ENCODE measurements at regions not wholly inside any gene's neighbourhood (a gene's known extent, or its start where the extent isn't known, plus 50 kb on each side); places are given as distances from the start of the nearest gene placed in this dataset.

DNA sequence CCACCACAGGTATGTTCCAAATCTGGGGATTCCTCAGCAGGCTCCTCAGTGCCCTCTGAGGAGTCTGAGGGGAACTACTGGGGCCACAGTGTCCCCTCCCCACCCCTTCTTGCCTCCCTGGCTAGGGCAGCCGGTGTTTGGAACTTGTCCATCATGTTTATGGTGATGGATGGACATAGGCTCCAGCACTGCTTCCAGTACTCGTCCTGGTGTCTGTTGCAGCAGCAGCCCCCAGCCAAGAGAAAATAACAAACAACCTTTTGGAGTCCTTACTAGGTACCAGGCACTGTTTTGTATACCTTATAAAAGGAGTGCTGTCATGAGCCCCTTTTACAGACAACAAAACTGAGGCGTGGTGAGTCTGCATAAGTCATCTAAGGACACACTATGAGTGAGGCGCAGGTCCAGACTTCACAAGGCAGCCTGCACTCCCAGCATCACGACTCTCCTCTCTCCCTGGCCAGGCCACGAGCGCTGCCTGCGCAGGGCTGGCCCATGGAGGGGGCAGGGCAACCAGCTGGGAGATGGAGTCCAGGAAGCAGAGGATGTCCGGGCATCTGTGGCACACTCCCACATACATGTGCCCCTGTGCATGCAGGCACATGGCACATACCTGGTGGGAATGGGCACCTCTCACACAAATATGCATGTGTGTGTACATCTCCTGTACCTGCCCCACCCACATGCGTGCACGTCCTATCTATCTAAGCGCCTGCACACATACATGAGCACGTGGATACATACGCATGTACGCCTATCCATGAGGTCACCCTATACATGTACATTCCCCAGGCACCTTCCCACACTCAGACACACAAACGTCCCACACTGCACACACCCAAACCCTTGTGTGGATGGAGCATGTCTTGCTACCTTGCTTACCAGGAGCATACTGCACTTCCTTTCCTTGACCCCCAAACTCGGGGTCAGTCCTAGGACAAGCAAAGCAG, 152.7 kb downstream of the VEGFA start:
- Histone ChIP-seq H3K9ac (ENCODE audit: low read length) (no peak overlapping the region), H3K4me2 (replicated peaks; ENCODE audit: low read depth, low read length, poor library complexity, severe bottlenecking) (no peak overlapping the region), H3K36me3 (replicated peaks in 1 of 2; ENCODE audit: control extremely low read depth in 1 of 2, control insufficient read depth in 1 of 2, extremely low read depth in 1 of 2, insufficient read depth in 2 of 2, low read length in 1 of 2) (no peaks in the 10 kb centered on the region), H4K20me1 (ENCODE audit: control insufficient read depth, insufficient read depth, low read length, poor library complexity, severe bottlenecking) (no peaks in the 10 kb centered on the region), H2AFZ (ENCODE audit: insufficient read depth, low read depth, low read length, poor library complexity, severe bottlenecking) (no peak overlapping the region), H3K4me3 (ENCODE audit: control extremely low read depth in 1 of 5, extremely low read depth in 1 of 5, insufficient read depth in 1 of 5, low read depth in 2 of 5, low read length in 4 of 5) (no peak overlapping the region), H3K79me2 (ENCODE audit: control insufficient read depth, insufficient read depth, low read length) (no peaks in the 10 kb centered on the region), H3K27ac (ENCODE audit: low read length in 2 of 2) (no peak overlapping the region), H3K4me1 (ENCODE audit: control insufficient read depth in 2 of 2, insufficient read depth in 2 of 2, low read length in 2 of 2) (peaks cover 12 to 17% of the 10 kb centered on the region in 2 donors), H3K9me3 (ENCODE audit: control extremely low read depth in 1 of 3, control insufficient read depth in 2 of 3, insufficient read depth in 1 of 3, low read length in 2 of 3) (no peaks in the 10 kb centered on the region), H3K27me3 (replicated peaks in 1 of 4; ENCODE audit: control extremely low read depth in 1 of 4, control insufficient read depth in 3 of 4, insufficient read depth in 4 of 4, low read length in 3 of 4) (peaks cover 0 to 2% (median 0%) of the 10 kb centered on the region in 4 experiments)
- Mint-ChIP-seq H3K4me1 (peaks cover 15% of the 10 kb centered on the region), H3K9me3 (ENCODE audit: insufficient read depth) (no peaks in the 10 kb centered on the region), H3K27ac (no peak overlapping the region), H3K4me3 (no peak overlapping the region), H3K27me3 (peaks cover 13% of the 10 kb centered on the region)
- ChIA-PET POLR2A (no interaction called here), CTCF (no interaction called here)
- intact Hi-C loops (cut with micrococcal nuclease) = no loop called here
- ATAC-seq (ENCODE audit: low read depth) (no peak), DNase-seq (no peak)
- TF ChIP-seq CTCF (IDR thresholded peaks at IDR 0.05) = no peak
- no peak for TF ChIP-seq EZH2 (IDR thresholded peaks at IDR 0.05; ENCODE audit: borderline replicate concordance, insufficient read depth, low read depth, low read length, poor library complexity, severe bottlenecking)
- 97% methylated on average over 15 of the region's 17 CpGs for WGBS (ENCODE audit: insufficient coverage)

Data from B cell (primary cell).